GM12891 (cell line): ENCODE measurements at regions not wholly inside any gene's neighbourhood (a gene's known extent, or its start where the extent isn't known, plus 50 kb on each side); places are given as distances from the start of the nearest gene placed in this dataset.
"Not testable (repeated sequence)": the region's sequence is repeated elsewhere in the genome, so short reads cannot be mapped to it uniquely, and the experiment has no call there.

ENCODE experiments used
- PAX5 ChIP-seq: IDR thresholded peaks from 2 replicates; pipeline ENCODE4 v1.6.1; 2011; ENCODE audit warnings: low read length, moderate library complexity, mild to moderate bottlenecking; ENCODE audit not compliant: insufficient read depth, severe bottlenecking
- POLR2A ChIP-seq: IDR thresholded peaks from 2 replicates; pipeline ENCODE4 v1.6.1; 2011; ENCODE audit warnings: low read depth, low read length, control low read depth
- TAF1 ChIP-seq: IDR thresholded peaks from 2 replicates; pipeline ENCODE4 v1.6.1; 2011; ENCODE audit warnings: low read depth, low read length, control low read depth

DNA sequence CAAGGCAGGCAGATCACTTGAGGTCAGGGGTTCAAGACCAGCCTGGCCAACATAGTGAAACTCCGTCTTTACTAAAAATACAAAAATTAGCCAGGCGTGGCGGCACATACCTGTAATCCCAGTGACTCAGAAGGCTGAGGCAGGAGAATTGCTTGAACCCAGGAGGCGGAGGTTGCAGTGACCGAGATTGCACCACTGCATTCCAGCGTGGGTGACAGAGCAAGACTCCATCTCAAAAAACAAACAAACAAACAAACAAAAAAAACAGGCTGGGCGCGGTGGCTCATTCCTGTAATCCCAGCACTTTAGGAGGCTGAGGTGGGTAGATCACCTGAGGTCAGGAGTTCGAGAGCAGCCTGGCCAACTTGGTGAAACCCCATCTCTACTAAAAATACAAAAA lies 122.8 kb upstream of the PABPC3 start:
- TF ChIP-seq TAF1, PAX5, POLR2A: not testable (repeated sequence)
